GM18508 (cell line): ENCODE measurements at regions not wholly inside any gene's neighbourhood (a gene's known extent, or its start where the extent isn't known, plus 50 kb on each side); places are given as distances from the start of the nearest gene placed in this dataset.

ENCODE experiments used
- ATAC-seq: cut with Tn5 transposase; IDR thresholded peaks from one replicate; pipeline ENCODE4 v1.9.1; 2021; ENCODE audit warnings: moderate number of reproducible peaks; ENCODE audit not compliant: insufficient read depth, unreplicated experiment

DNA sequence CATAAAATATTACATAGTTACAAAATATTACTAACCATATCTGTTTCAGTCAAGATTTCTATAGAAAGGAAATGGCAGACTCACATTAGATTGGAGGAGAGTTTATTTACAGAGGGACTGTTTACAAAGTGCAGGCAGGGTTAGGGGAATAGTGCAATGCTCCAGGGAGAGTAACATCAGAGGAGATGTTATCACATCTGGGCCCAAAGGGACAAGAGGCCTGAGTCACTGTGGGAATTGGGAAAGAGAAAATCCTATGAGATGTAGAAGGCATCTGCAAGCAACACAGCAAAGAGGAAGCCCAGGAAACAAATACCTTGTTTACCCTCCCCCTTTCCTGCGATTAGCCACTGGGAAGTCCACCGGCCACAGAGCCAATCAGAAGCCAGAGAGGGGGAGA, 227.3 kb upstream of the TANK start:
- no peak for ATAC-seq

DNA sequence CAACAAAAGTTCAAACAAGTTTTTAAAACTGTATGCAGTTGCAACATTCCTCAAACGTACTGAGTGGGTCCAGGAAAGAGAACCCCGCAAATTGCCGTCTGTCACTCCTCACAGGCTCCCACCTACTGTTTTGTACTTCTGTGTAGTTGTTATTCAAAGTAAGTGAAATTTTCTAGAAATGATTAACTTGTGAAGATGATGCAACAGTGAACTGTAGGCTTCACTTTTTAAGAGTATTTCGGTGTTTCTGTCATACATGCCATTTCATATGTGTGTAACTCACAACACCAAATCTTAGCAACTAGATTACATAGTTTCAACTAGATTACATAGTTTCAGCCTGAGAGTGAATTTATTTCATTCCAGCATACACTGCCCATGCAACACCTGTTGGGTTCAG, 226.0 kb upstream of the TANK start:
- no peak for ATAC-seq

DNA sequence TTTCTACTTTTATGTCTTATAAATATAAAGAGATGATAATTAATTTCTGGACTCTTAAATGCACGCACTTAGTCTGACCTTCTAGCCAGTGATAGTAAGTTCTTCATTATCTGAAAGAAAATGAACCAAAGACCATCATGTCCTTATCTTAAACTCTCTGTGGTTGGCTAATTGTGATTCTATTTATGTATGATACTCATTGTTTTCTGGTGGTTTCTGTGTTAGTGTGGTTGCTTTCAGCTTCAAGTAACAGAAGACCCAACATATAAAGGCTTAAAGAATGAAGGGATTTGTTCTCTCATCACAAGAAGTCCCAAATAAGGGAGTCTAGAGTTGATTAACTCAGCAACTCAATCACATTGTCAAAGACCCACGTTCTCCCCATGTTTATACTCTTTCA, 225.2 kb upstream of the TANK start:
- ATAC-seq: no peak

DNA sequence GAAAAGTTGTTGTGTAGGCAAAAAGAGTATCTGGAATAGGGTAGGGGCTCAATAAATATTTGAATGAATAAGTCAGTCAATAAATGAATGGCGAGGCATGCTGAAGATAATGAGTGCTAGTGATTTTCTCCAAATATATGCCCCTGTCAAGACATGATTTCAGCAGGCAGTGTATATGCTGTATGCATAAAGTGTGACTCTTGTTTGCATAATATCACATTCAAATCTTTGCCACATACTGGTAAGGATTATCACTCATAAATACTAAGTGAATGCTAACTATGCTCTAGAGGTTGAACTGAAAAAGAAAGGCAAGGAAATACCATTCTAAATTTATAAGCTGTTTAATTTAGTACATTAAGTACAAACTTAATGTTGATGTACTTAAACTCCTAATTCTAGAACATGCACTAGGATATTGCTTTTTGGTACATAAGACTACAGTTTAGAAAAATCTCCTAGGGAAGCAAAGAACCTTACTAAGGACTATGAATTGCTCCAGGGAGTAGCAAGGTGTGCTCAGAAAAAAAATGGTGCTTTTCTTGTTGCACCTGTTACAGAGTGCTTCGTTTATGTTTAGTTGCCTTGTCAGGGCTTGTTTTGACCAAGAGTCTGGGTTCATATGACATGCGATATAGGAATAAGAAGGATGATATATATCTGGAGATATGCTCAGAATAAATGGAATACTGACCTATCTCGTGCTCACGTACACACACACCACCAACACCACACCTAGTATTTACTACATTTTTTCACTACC, 224.0 kb upstream of the TANK start:
- no peak for ATAC-seq

DNA sequence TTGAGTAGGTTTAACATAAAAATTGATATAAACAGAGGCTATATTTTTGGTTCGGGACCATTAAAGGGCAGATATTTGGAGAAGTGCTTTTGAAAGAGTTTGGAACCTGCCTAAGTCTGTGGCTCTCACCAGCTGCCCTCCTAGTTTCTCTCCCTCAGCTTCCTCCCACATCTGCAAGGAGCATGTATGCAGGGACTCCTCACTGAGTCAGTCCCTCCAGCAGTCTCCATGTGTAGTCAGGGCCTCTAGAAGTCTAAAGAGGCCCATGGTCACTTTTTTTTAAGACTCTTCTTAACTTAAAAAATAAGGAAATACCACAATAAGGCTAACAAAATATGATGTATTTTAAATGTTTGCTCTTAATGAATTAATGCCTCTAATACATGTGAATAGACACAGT, 220.0 kb upstream of the TANK start:
- ATAC-seq: no peak

DNA sequence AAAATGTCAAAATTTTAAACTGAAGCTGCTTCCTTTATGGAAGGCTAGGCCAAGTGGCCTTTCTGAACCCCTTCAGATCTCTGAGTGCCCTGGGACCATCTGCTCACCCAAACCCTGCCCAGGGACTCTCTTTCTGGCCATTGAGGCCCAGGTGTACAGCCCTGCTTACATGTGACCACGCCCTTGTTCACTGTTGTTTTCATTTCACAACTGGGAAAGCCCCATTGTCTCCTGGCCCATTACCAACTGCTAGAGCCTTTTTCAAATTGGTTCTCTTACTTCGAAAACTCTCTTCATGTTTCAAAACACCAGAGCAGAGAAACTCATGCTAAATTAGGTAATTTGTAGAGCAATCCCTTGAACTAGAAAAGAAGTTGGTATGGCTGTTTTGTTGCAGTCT, 219.5 kb upstream of the TANK start:
- peak; percentile 85 for ATAC-seq

DNA sequence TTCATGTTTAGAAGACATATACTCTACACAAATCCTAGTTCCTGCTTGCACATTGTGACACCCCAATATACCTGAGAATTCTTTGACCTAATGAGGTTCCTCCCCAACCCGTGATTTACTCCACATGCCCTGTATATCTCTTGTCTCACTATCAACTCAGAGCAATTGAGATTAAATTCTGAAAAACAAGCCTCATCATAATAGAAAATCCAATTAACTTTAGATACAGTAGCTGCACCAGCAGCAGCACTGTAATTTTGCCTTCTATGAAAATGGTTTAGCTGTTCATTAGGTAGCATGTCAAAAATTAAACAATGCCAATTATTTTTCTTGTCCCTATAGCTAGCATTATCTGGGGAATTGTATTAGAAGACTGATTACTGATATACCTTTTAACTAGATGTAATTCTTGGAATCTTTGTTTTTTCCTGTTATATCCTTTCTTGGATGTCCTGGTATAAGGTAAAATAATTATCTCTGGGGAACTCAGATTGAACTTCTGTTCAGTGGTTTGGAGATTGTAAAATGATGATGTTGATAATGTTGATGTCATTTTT, 218.9 kb upstream of the TANK start:
- ATAC-seq: no peak

DNA sequence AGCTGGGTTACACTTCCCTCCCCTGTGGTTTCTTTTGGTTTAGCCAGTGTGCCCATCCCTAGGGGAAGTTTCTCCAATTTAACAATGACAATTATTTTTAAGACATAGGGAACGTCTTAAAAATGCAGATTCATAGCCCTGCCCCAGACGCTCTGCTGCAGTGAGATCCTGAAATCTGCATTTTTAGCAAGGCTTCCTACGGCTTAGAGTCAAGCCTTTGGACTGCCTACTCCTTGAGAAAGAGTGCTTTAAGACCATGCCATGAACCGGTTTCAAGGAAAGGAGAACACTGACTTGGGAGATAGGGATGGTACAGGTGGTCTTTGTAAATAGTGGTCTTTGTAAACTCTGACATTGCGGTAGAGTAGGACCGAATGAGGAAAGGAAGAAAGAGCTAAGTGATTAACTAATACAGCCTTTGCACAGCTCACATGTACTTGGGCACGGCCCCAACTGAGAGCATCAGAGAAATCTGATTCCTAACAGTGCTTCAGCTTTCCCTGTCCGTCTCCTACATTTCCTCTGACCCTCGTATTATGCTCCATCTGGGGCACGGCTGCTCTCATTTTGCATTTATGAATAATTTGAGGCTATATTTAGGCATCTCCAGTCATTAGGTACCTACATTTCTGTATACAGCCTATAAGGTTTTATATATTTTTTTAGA, 217.6 kb upstream of the TANK start:
- no peak for ATAC-seq

DNA sequence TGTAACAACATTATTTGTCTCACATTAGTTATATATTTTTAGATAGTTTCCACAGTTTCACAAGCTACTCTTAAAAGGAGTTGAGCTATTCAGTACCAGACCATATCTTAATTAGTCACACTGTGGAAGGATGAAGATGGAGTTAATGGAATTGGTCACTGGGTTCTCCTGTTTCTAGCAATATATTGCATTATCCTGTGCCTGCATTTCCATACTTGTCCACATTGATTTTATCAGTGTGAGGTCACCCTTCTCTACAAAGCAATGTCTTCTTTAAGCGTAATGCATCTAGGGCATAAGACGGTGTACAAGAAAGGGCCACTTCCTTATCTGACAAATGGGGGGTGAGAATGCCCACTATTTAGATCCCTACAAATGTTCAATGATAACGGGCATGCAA, 216.8 kb upstream of the TANK start:
- no peak for ATAC-seq

DNA sequence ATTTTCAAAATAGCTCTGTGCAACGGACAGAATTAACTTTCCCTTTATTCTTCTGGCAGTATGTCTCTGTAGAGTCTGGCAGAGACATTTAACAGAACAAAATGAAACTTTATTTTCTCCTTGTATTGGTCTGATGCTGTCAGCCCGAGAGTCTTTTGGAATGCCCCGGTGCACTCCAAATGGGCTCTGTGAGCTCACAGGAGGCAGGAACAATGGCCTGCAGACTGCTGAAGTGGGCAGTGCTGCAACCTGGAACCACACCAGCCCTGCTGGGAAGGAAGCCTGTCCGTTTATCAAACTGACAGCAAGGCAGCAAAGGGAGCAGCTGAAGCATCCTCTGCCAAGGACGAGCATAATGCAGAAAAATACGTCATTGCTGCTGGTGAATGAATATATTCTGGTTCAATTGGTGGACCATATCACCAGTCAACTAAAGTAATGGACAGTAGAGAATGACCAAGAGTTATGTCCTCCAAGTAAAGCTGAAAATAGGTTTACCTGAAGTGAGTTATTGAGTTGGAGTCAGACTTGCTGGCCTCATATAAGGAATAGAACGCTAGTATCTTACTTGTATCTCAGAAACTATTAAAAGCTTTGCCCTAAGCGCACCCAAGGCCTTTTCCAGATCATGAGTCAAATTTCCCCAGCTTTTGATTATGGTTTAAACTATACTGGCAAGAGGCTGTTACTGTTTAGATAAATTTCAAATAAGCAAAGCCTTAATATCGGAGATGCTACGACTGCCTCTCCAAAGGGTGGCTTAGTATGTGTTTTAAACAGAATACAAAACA, 207.6 kb upstream of the TANK start:
- no peak for ATAC-seq

DNA sequence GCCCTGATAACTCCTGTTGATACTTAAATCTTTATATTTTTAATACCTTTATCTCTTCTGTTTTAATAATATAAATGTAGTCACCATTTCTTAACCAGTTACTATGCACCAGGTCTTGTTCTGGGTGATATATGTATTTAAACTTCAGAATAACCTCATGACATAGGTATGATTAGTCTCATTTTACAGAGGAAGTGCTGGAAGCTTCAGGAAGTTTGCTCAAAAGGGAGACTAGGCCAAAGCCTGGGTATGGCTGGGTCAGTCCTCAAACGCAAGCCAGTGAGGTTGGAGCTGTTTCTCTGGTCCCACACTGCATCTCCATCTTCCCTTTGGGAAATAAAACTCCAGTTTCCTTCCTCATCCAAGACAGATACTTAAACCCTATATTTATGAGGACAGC, 204.7 kb upstream of the TANK start:
- ATAC-seq: no peak

DNA sequence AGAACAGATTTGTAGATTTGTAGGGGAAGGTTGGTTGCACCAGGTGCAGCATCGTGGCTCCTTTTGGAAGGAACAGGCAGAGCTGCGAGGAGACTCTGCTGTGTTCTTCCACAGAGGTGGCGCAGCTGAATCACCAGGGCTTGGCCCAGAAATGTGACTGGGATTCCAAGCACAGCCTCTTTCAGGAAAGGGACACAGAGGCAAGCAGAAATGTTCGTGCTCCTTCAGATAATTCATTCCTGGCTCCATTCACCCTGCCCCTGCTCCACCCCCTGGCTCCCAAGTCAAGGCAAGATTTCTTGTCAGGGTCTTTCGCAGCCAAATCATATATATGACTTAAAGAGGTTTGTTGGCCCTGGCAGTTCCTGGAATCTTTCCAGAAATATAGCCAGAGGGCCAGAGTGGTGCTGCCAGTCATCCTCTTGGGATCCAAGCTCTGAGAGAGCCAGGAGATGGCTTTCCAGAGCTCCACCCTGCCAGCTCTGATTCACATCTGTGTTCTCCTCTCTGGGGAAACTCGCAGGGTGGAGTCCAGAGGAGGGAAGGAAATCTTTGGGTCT, 203.9 kb upstream of the TANK start:
- no peak for ATAC-seq

DNA sequence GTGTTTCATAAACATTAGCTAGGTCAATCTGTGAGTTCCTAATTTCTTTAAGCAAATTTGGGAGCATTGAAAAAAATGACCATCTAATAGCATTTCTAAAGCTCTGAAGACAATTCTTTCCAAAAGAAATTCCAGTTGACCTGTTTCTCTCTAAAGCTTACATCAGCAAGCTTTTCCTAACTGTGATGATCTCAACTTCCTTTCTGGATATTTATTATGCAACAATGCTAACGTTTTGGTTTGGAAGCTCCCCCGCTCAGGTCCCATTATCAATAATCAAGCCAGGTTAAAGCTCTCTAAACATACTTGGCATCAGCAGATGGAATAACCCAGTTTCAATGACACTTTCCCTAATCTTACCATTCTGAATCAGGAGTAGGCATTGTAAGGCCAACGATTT, 196.3 kb upstream of the TANK start:
- no peak for ATAC-seq

DNA sequence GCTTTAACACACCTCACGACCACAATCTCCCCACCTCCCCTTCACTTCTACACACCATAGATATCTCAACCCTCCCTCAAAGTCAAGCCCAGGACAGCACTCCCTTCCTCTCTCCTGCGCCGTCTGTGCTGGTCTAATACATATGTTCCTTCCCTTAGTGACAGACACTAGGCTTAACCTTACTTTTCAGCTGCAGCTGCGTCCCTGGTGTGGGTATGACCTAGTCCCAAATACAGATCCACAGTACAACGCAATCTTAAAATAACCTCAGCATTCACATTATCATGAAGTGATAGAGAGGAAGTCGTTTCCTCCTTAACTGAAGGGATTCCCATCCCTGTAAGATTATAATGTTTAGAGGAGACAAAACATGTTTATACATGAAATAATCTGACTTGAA, 192.7 kb upstream of the TANK start:
- no peak for ATAC-seq

DNA sequence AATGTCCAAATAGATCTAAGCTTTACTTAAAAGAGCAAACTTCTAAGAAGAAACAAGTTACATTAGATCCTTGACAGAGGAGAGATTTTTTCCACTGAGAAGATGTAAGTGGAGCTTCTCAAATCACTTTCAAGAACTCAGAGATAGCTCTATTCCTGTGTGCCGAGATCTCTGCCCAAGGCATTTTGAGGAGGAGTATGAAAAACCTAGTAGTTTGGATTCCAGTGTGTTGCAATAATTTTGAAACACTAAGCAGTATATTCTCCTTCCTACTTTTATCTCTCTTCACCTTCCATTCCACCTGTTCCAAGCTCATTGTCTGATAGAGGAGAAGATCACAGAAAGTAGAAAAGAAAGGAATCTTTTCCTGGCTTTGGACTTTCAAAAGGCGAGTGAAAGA, 192.0 kb upstream of the TANK start:
- ATAC-seq: no peak

DNA sequence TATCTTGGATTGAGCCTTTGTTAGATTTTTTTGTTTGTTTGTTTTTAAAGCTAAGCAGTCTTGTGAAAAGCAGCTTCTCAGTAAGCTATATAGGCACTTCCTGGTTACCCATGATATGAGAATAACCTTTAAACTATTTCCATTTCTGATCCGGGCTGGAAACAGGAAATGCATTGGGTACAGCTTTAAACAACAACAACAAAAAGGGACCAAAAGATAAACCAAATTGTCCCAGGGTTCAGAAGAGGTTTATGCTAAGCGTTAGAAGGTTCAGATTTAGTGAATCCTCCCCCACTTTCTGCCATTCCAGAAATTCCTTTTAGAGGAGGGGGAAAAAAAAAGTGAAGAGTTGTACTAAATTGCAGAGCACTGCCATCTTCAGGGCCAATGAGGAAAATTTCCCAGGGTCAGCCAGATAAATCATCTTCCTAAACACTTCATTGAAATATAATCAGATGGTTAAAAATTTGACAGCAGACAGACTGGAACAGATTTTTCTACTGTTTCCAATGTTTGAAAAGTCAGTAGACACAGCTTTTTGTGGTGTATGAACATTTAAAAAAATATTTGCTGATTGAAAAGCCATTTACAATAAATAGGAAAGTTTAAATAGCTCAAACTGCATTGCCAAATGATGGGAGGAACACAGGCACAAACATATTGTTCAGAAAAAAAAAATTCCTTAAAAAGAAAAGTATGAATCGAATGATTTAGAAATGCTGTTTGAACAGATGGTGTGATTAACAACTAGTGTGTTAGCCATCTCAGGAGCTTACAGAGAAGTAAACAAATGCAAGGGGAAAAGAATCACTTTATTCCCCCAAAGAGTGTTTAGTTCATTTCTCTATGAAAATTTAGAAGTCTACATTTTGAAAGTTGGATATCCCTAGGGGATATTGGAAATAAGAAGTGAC, 189.9 kb upstream of the TANK start:
- no peak for ATAC-seq

DNA sequence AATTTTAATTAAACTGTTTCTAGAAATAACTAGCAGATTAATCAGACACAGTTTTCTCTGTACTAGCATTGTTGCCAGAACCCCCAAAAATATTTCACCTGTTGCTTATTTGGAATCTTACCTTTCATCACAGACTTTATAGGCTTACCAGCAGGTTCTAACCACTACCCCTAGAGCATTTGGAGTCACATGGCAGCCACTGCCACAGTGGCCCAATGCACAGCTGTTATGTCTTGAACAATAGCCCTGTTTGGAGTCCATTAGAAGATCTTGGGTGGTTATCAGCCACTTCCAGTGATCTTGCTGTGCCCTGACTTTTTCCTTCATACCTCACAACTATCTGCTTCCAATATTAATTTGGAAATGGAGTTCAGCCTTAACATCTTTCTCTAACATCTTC, 186.2 kb upstream of the TANK start:
- no peak for ATAC-seq

DNA sequence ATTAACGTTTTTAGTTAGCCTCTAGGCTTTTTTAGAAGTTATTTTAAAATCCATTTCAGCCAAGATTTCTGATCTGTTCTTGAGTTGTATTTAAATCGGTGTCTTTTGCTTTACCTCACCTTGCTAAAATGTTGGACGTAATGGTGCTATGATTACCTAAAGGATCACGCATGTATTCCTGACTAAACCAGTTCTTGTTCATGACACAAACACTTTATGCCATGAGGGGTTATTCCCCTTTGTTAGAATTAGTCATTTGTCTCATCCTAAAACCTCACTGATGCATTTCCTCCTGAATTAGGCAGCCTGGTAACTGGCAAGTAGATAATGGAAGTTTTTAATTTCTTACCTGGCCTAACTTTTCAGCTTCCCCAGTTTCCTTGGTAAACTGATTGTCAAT, 185.4 kb upstream of the TANK start:
- ATAC-seq: no peak

DNA sequence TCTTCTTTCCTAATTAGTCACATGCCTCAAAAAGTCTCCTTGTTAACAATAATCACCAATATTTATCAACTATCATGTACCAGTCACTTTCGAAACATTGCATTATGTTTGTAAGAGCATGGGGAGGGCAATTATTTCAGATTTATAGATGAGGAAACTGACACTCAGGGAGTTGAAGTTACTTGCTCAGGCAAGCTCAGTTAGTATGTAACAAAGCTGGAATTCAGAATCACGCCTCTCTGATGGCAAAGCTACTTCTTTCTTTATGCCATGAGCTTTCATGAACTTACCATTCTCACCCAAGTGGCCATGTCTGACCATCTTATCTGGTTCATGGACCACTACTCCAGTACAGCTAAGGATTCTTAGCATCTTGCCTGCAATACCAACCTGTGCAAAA, 183.4 kb upstream of the TANK start:
- ATAC-seq: no peak

DNA sequence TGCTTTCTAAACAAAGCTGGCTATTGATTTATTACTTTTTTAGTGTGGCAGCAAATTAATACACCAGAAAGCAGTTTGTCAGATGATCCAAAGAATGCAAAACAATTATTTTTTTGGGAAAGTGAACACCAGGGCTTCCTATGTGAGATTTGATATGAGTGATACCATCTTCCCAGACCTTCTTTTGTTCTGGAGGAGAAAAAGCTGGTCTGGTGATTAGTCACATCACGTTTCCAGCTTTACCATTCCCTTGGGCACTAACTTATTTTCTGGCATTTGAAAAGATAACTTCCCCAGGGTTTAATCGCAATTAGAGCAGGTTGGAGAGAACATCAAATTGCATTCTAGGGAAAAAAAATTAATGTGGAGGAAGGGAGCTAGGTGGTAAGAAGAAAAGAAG, 182.9 kb upstream of the TANK start:
- no peak for ATAC-seq
